GM18498 (cell line): ENCODE measurements at regions not wholly inside any gene's neighbourhood (a gene's known extent, or its start where the extent isn't known, plus 50 kb on each side); places are given as distances from the start of the nearest gene placed in this dataset.

ENCODE experiments used
- ATAC-seq: cut with Tn5 transposase; IDR thresholded peaks from one replicate; pipeline ENCODE4 v1.9.1; 2021; ENCODE audit warnings: mild to moderate bottlenecking, moderate library complexity; ENCODE audit not compliant: unreplicated experiment

DNA sequence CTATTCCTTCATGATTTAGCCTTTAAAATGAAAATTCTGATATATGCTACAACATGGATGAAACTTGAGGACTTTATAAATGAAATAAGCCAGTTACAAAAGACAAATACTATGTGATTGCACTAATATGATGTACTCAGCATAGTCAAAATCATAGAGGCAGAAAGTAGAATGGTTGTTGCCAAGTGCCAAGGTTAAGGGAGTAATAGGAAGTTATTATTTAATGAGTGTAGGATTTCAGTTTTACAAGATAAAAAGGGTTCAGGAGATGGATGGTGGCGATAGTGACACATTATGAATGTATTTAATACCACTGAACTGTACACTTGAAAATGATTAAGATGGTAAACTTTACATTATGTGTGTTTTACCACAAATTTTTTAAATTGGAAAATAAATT is 73.1 kb upstream of the FMN2 start:
- ATAC-seq: no peak

DNA sequence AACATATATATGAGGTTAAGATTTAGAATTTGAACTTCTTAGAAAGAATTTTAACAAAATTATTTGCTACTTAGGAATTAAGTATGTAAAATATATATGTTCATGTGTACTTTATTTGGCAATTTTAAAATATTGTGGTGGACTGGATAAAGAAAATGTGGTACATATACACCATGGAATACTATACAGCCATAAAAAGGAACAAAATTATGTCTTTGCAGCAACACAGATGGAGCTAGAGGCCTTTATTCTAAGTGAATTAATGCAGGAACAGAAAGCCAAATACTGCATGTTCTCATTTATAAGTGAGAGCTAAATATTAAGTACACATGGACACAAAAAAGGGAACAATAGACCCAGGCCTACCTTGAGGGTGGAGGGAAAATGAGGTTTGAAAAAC is 72.2 kb upstream of the FMN2 start:
- ATAC-seq: no peak

DNA sequence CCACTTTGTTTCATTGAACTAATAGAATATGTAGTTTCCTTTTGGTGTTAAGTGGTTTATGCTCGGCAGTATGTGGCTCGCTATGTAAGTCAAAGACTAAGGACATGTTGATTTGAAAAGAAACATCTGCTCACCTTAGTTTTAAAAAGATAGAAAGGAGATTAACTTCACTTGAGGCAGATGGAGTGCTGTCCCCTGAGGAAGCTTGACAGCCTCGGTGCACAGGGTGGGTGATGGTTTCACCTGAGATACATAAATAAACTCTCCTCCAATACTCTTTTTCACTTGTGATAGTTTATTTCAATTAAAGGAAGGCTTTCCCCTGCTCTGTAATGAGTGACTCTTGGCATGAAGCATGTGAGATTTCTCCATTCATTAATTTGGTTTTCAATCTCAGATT is 70.8 kb upstream of the FMN2 start:
- no peak for ATAC-seq

DNA sequence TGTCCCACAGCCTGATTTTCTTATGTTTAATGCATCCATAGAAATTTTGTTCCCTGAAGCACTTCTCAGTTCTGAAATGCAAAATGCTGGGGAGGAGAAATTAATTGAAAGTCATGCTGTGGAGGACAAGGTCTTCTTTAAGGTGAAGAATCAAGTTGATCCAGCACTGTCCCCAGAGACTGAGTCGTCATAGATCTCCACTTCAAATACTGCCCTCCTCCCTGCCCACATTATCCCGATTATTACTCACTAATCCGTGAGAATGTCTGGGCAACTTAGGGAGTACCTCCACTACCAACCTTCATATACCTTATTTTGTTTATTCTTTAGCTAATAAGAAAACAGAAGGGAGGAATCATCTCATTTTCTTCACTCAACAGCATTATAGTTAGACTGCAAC is 70.0 kb upstream of the FMN2 start:
- no peak for ATAC-seq

DNA sequence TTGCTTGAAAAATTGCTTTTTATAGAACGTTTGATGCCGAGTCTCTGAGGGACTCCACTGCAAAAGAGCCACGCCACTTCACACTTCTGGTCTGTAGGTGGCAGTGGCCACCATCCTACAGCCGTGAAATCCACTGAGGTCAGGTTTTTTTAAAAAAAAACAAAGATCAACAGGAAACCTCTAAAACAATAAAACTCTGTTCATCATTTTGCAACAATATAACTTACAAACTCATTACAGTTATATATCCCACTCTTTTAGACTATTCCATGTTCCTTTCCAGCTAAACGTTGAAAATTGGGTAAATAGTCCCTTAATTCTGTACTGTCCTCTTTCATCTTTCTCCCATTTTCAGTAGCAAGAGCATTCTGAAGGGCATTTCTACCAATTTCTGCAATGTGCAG is 64.6 kb upstream of the FMN2 start:
- peak; percentile 92 for ATAC-seq

DNA sequence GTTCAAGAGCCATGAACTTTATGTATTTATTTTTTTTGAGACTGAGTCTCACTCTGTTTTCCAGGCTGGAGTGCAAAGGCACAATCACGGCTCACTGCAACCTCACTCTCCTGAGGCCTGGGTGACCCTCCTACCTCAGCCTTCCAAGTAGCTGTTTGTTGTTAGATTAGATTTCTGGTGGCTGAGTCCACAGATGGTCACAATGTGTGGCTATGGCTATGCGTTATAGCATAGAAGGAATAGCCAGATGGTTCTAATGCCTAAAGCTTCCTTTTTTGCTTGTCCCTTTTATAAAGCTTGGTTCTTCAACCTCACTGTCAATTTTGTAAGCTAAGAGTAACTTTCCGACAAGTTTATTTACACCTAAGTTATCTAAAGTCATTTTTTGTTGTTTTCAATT is 62.3 kb upstream of the FMN2 start:
- no peak for ATAC-seq

DNA sequence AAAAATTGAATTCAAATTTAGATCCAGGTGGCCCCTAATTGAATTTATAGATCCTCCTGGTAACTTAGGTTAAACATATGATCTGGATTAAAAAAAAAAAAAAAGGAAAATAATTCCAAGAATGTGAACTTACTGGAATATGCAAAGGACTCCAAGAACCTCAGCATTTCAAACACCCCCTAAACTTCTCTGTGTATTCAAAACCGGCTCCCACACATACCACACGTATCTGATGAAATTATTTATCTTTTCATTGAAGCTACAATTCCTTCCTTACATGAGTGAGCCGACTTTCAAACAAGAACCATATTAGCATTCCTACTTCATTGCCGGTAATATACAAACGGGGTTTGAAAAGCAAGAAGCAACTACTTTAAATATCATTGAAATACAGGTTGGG is 61.4 kb upstream of the FMN2 start:
- no peak for ATAC-seq

DNA sequence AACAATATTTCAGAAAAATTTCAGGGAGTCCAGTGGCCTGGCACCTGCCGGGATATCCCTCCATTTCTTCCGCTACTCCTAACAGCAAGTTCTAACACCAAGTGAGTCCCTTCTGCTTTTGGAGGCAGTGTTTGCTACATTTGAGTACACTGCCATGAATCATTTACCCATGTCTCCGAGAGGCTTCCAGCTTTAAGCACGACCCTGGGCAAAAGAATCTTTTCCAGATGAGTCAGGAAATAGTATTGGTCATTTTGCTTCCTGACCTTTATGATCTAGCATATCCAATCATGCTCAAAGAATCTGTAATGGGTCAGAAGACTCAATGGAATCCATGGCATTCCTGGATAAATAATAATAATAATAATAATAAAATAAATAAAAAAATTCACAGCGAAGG is 60.7 kb upstream of the FMN2 start:
- ATAC-seq: no peak

DNA sequence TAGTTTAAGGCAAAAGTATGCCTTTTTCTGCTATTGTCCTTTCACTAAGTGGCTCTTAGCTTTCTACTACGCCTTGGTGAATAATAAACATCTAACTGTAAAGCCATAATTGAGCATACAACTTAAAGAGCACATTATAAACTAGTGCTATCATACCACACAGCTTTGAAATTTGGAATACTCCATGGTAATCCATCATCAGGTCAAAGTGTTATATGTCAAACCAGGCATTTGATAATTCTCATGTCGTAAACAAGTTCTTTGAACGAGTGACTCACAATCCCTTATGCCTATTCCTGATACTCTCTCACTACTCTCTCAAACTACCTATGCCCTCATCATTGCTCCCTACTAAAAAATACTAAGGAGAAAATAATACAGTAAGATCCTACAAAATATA is 60.3 kb upstream of the FMN2 start:
- ATAC-seq: no peak

DNA sequence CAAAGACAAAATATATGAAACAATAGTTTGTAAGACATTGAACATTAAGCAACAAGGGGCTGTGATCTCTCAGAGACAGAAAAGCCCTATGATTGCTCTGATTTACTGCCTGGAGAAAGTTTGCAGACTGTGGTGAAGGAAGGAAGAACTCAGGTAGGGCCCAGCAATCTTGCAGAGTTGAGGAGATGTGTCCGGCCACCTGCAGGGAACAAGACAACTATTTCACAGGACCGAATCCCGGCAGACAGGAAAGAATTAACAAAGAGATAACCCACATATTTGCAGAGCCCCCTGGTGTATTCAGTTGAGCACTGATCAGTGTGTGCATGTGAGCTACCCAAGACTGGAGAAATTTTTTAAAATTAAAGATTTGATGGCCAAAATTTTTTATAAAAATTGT is 58.3 kb upstream of the FMN2 start:
- no peak for ATAC-seq

DNA sequence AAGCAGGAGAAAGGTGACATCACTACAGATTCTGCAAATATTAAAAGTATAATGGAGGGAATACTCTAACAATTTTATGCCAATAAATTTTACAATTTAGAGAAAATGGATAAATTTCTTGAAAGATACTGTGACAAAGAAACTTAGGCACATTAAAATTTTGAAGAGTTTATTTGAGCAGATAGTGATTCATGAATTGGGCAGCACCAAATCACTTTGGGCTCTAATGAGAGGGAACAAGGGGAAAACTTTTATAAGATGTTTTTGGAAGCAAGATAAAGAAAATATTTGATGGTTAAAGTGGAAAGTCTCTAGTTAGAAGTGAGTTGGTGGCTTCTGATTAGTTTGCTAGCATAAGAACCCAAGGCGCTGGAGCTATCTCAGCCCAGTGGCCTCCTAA is 55.2 kb upstream of the FMN2 start:
- ATAC-seq: no peak
